ENCODE measurements at regions not wholly inside any gene's neighbourhood (a gene's known extent, or its start where the extent isn't known, plus 50 kb on each side); places are given as distances from the start of the nearest gene placed in this dataset.

- H3K4me3 Mint-ChIP-seq: no peak overlapping the region
- Histone ChIP-seq H3K36me3 (ENCODE audit: insufficient read depth, low read length) (no peaks in the 10 kb centered on the region), H3K4me1 (ENCODE audit: insufficient read depth, low read length) (no peaks in the 10 kb centered on the region), H3K4me3 (ENCODE audit: low read length) (no peak overlapping the region), H3K9me3 (ENCODE audit: low read length) (no peaks in the 10 kb centered on the region), H3K27ac (ENCODE audit: low read depth, low read length) (no peak overlapping the region), H3K27me3 (ENCODE audit: insufficient read depth, low read length, poor library complexity, severe bottlenecking) (no peaks in the 10 kb centered on the region)
- no peaks in the 10 kb centered on the region for H3K9me3 Mint-ChIP-seq
- DNase-seq: no peak
- H3K27me3 Mint-ChIP-seq: peaks cover under 1 to 8% of the 10 kb centered on the region in 2 donors
- CTCF ChIA-PET: no interaction called here
- H3K27ac Mint-ChIP-seq: no peak overlapping the region
- no peaks in the 10 kb centered on the region for H3K36me3 Mint-ChIP-seq
- POLR2A ChIA-PET: no interaction called here
- no peaks in the 10 kb centered on the region for H3K4me1 Mint-ChIP-seq
Measured at GRCh38 chr15:61528581-61528910, 299.4 kb upstream of the RORA start.

- H3K9me3 ChIP-seq (ENCODE audit: low read length): no peaks in the 10 kb centered on the region
- Mint-ChIP-seq H3K27me3 (peaks cover 5 to 8% of the 10 kb centered on the region in 2 donors), H3K9me3 (no peaks in the 10 kb centered on the region), H3K36me3 (no peaks in the 10 kb centered on the region), H3K27ac (no peak overlapping the region), H3K4me3 (no peak overlapping the region), H3K4me1 (no peaks in the 10 kb centered on the region)
- ChIA-PET CTCF (no interaction called here), POLR2A (no interaction called here)
- H3K4me1 ChIP-seq (ENCODE audit: insufficient read depth, low read length): no peaks in the 10 kb centered on the region
- DNase-seq: no peak
- no peaks in the 10 kb centered on the region for H3K27me3 ChIP-seq (ENCODE audit: insufficient read depth, low read length, poor library complexity, severe bottlenecking)
- no peaks in the 10 kb centered on the region for H3K36me3 ChIP-seq (ENCODE audit: insufficient read depth, low read length)
- H3K4me3 ChIP-seq (ENCODE audit: low read length): no peak overlapping the region
- no peak overlapping the region for H3K27ac ChIP-seq (ENCODE audit: low read depth, low read length)
Measured at GRCh38 chr15:61527836-61528580, 298.9 kb upstream of the RORA start.

GRCh38 chr15:61524545-61524944 is 295.4 kb upstream of the RORA start:
- H3K9me3 Mint-ChIP-seq: no peaks in the 10 kb centered on the region
- Histone ChIP-seq H3K27ac (ENCODE audit: low read depth, low read length) (no peak overlapping the region), H3K4me3 (ENCODE audit: low read length) (no peak overlapping the region), H3K36me3 (ENCODE audit: insufficient read depth, low read length) (no peaks in the 10 kb centered on the region), H3K9me3 (ENCODE audit: low read length) (no peaks in the 10 kb centered on the region), H3K27me3 (ENCODE audit: insufficient read depth, low read length, poor library complexity, severe bottlenecking) (no peaks in the 10 kb centered on the region), H3K4me1 (ENCODE audit: insufficient read depth, low read length) (no peaks in the 10 kb centered on the region)
- CTCF ChIA-PET: no interaction called here
- no peaks in the 10 kb centered on the region for H3K36me3 Mint-ChIP-seq
- DNase-seq: no peak
- H3K4me1 Mint-ChIP-seq: no peaks in the 10 kb centered on the region
- POLR2A ChIA-PET: no interaction called here
- no peak overlapping the region for H3K4me3 Mint-ChIP-seq
- no peak overlapping the region for H3K27ac Mint-ChIP-seq
- peaks cover 2 to 8% of the 10 kb centered on the region in 2 donors for H3K27me3 Mint-ChIP-seq

- DNase-seq: no peak
- ChIA-PET CTCF (no interaction called here), POLR2A (no interaction called here)
- Mint-ChIP-seq H3K27ac (no peak overlapping the region), H3K4me1 (no peaks in the 10 kb centered on the region), H3K27me3 (peaks cover 2 to 8% of the 10 kb centered on the region in 2 donors), H3K9me3 (no peaks in the 10 kb centered on the region), H3K4me3 (no peak overlapping the region), H3K36me3 (no peaks in the 10 kb centered on the region)
- Histone ChIP-seq H3K36me3 (ENCODE audit: insufficient read depth, low read length) (no peaks in the 10 kb centered on the region), H3K27ac (ENCODE audit: low read depth, low read length) (no peak overlapping the region), H3K27me3 (ENCODE audit: insufficient read depth, low read length, poor library complexity, severe bottlenecking) (no peaks in the 10 kb centered on the region), H3K4me3 (ENCODE audit: low read length) (no peak overlapping the region), H3K9me3 (ENCODE audit: low read length) (no peaks in the 10 kb centered on the region), H3K4me1 (ENCODE audit: insufficient read depth, low read length) (no peaks in the 10 kb centered on the region)
Measured at GRCh38 chr15:61524086-61524485, 295.0 kb upstream of the RORA start.

GRCh38 chr15:61522411-61522810 is 293.3 kb upstream of the RORA start:
- DNase-seq: no peak
- Mint-ChIP-seq H3K4me1 (no peaks in the 10 kb centered on the region), H3K27me3 (peaks cover 4 to 13% of the 10 kb centered on the region in 2 donors), H3K36me3 (no peaks in the 10 kb centered on the region), H3K4me3 (no peak overlapping the region), H3K9me3 (no peaks in the 10 kb centered on the region), H3K27ac (no peak overlapping the region)
- CTCF ChIA-PET: no interaction called here
- no peaks in the 10 kb centered on the region for H3K4me1 ChIP-seq (ENCODE audit: insufficient read depth, low read length)
- H3K36me3 ChIP-seq (ENCODE audit: insufficient read depth, low read length): no peaks in the 10 kb centered on the region
- H3K27ac ChIP-seq (ENCODE audit: low read depth, low read length): no peak overlapping the region
- POLR2A ChIA-PET: no interaction called here
- H3K9me3 ChIP-seq (ENCODE audit: low read length): no peaks in the 10 kb centered on the region
- H3K27me3 ChIP-seq (ENCODE audit: insufficient read depth, low read length, poor library complexity, severe bottlenecking): no peaks in the 10 kb centered on the region
- no peak overlapping the region for H3K4me3 ChIP-seq (ENCODE audit: low read length)

- H3K4me1 Mint-ChIP-seq: no peaks in the 10 kb centered on the region
- H3K36me3 Mint-ChIP-seq: no peaks in the 10 kb centered on the region
- Histone ChIP-seq H3K4me1 (ENCODE audit: insufficient read depth, low read length) (no peaks in the 10 kb centered on the region), H3K36me3 (ENCODE audit: insufficient read depth, low read length) (no peaks in the 10 kb centered on the region), H3K4me3 (ENCODE audit: low read length) (no peak overlapping the region), H3K27ac (ENCODE audit: low read depth, low read length) (no peak overlapping the region), H3K27me3 (ENCODE audit: insufficient read depth, low read length, poor library complexity, severe bottlenecking) (no peaks in the 10 kb centered on the region), H3K9me3 (ENCODE audit: low read length) (no peaks in the 10 kb centered on the region)
- ChIA-PET CTCF (no interaction called here), POLR2A (no interaction called here)
- H3K27me3 Mint-ChIP-seq: peaks cover 4 to 13% of the 10 kb centered on the region in 2 donors
- H3K9me3 Mint-ChIP-seq: no peaks in the 10 kb centered on the region
- H3K4me3 Mint-ChIP-seq: no peak overlapping the region
- no peak overlapping the region for H3K27ac Mint-ChIP-seq
- no peak for DNase-seq
Measured at GRCh38 chr15:61521953-61522352, 292.9 kb upstream of the RORA start.

- Mint-ChIP-seq H3K27me3 (peaks cover 4 to 23% of the 10 kb centered on the region in 2 donors), H3K9me3 (no peaks in the 10 kb centered on the region), H3K4me3 (no peak overlapping the region), H3K36me3 (no peaks in the 10 kb centered on the region), H3K4me1 (no peaks in the 10 kb centered on the region), H3K27ac (no peak overlapping the region)
- peaks cover 5% of the 10 kb centered on the region for H3K27me3 ChIP-seq (ENCODE audit: insufficient read depth, low read length, poor library complexity, severe bottlenecking)
- no peak for DNase-seq
- H3K4me3 ChIP-seq (ENCODE audit: low read length): no peak overlapping the region
- CTCF ChIA-PET: no interaction called here
- no peak overlapping the region for H3K27ac ChIP-seq (ENCODE audit: low read depth, low read length)
- H3K9me3 ChIP-seq (ENCODE audit: low read length): no peaks in the 10 kb centered on the region
- POLR2A ChIA-PET: no interaction called here
- no peaks in the 10 kb centered on the region for H3K4me1 ChIP-seq (ENCODE audit: insufficient read depth, low read length)
- H3K36me3 ChIP-seq (ENCODE audit: insufficient read depth, low read length): no peaks in the 10 kb centered on the region
Measured at GRCh38 chr15:61519296-61519695, 290.2 kb upstream of the RORA start.

- H3K4me3 Mint-ChIP-seq: no peak overlapping the region
- Histone ChIP-seq H3K9me3 (ENCODE audit: low read length) (no peaks in the 10 kb centered on the region), H3K4me3 (ENCODE audit: low read length) (no peak overlapping the region), H3K36me3 (ENCODE audit: insufficient read depth, low read length) (no peaks in the 10 kb centered on the region), H3K27me3 (ENCODE audit: insufficient read depth, low read length, poor library complexity, severe bottlenecking) (peaks cover 5% of the 10 kb centered on the region), H3K4me1 (ENCODE audit: insufficient read depth, low read length) (no peaks in the 10 kb centered on the region), H3K27ac (ENCODE audit: low read depth, low read length) (no peak overlapping the region)
- H3K27ac Mint-ChIP-seq: no peak overlapping the region
- no peaks in the 10 kb centered on the region for H3K36me3 Mint-ChIP-seq
- H3K9me3 Mint-ChIP-seq: no peaks in the 10 kb centered on the region
- ChIA-PET POLR2A (no interaction called here), CTCF (no interaction called here)
- peaks cover 4 to 25% of the 10 kb centered on the region in 2 donors for H3K27me3 Mint-ChIP-seq
- no peaks in the 10 kb centered on the region for H3K4me1 Mint-ChIP-seq
- DNase-seq: no peak
Measured at GRCh38 chr15:61518191-61518950, 289.3 kb upstream of the RORA start.
